H9 (cell line): ENCODE measurements at regions not wholly inside any gene's neighbourhood (a gene's known extent, or its start where the extent isn't known, plus 50 kb on each side); places are given as distances from the start of the nearest gene placed in this dataset.

ENCODE experiments used
- DNase-seq: peaks from one replicate; pipeline ENCODE4 v3.0.0-alpha.2; 2017
- H2AFZ ChIP-seq: one replicate; pipeline ENCODE4 v1.6.1; 2013; ENCODE audit warnings: mild to moderate bottlenecking, low read length, control low read depth, moderate library complexity
- H2AK5ac ChIP-seq: 2 replicates; pipeline ENCODE4 v1.6.1; 2013; ENCODE audit warnings: low read length, control low read depth, mixed read lengths; ENCODE audit not compliant: insufficient read length
- H2BK120ac ChIP-seq: one replicate; pipeline ENCODE4 v1.6.1; 2013; ENCODE audit warnings: low read depth, mild to moderate bottlenecking, low read length, control low read depth, inconsistent platforms; ENCODE audit not compliant: poor library complexity, severe bottlenecking
- H2BK12ac ChIP-seq: 2 replicates; pipeline ENCODE4 v1.6.1; 2013; ENCODE audit warnings: low read length, control low read depth, mixed read lengths, low read depth; ENCODE audit not compliant: insufficient read length
- H2BK15ac ChIP-seq: 2 replicates; pipeline ENCODE4 v1.6.1; 2013; ENCODE audit warnings: low read depth, low read length, control low read depth
- H2BK20ac ChIP-seq: one replicate; pipeline ENCODE4 v1.6.1; 2013; ENCODE audit warnings: low read depth, mild to moderate bottlenecking, low read length, control low read depth, inconsistent platforms; ENCODE audit not compliant: poor library complexity, severe bottlenecking
- H2BK5ac ChIP-seq: 2 replicates; pipeline ENCODE4 v1.6.1; 2013; ENCODE audit warnings: low read length, control low read depth, mixed read lengths; ENCODE audit not compliant: insufficient read length
- H3K14ac ChIP-seq: 2 replicates; pipeline ENCODE4 v1.6.1; 2013; ENCODE audit warnings: low read length, control low read depth; ENCODE audit not compliant: insufficient read depth
- H3K18ac ChIP-seq: 2 replicates; pipeline ENCODE4 v1.6.1; 2013; ENCODE audit warnings: low read depth, mild to moderate bottlenecking, mixed read lengths, low read length, control low read depth; ENCODE audit not compliant: insufficient read length
- H3K23ac ChIP-seq: 2 replicates; pipeline ENCODE4 v1.6.1; 2013; ENCODE audit warnings: low read length, control low read depth, mixed read lengths, low read depth; ENCODE audit not compliant: insufficient read length
- H3K23me2 ChIP-seq: 2 replicates; pipeline ENCODE4 v1.6.1; 2013; ENCODE audit warnings: low read depth, mild to moderate bottlenecking, mixed read lengths, low read length, control low read depth; ENCODE audit not compliant: insufficient read length, poor library complexity, severe bottlenecking
- H3K27ac ChIP-seq: 2 replicates; pipeline ENCODE4 v1.5.1; 2013; ENCODE audit warnings: low read length, control low read depth, mixed read lengths, low read depth; ENCODE audit not compliant: insufficient read length
- H3K27me3 ChIP-seq: 2 replicates; pipeline ENCODE4 v1.6.1; 2013; ENCODE audit warnings: low read length, control low read depth, inconsistent platforms; ENCODE audit not compliant: insufficient read depth
- H3K4ac ChIP-seq: 2 replicates; pipeline ENCODE4 v1.6.1; 2013; ENCODE audit warnings: low read depth, mild to moderate bottlenecking, control low read depth, inconsistent platforms, low read length, moderate library complexity
- H3K4me1 ChIP-seq: 2 replicates; pipeline ENCODE4 v1.6.1; 2013; ENCODE audit warnings: low read length, control low read depth, inconsistent platforms; ENCODE audit not compliant: insufficient read depth
- H3K4me2 ChIP-seq: 2 replicates; pipeline ENCODE4 v1.6.1; 2013; ENCODE audit warnings: low read length, control low read depth, mixed read lengths; ENCODE audit not compliant: insufficient read length, insufficient read depth
- H3K56ac ChIP-seq: 2 replicates; pipeline ENCODE4 v1.6.1; 2013; ENCODE audit warnings: low read depth, mild to moderate bottlenecking, mixed read lengths, low read length, control low read depth; ENCODE audit not compliant: insufficient read length
- H3K79me1 ChIP-seq: 2 replicates; pipeline ENCODE4 v1.6.1; 2013; ENCODE audit warnings: low read depth, mild to moderate bottlenecking, moderate library complexity, low read length, control low read depth, inconsistent platforms; ENCODE audit not compliant: insufficient read depth, poor library complexity, severe bottlenecking
- H3K79me2 ChIP-seq: 2 replicates; pipeline ENCODE4 v1.6.1; 2013; ENCODE audit warnings: low read length, control low read depth, inconsistent platforms; ENCODE audit not compliant: insufficient read depth
- H3K9ac ChIP-seq: 2 replicates; pipeline ENCODE4 v1.6.1; 2013; ENCODE audit warnings: low read length, control low read depth, mixed read lengths; ENCODE audit not compliant: insufficient read length; ENCODE audit errors: extremely low read depth
- H3K9me3 ChIP-seq: one replicate; pipeline ENCODE4 v1.6.1; 2013; ENCODE audit warnings: low read depth, low read length, inconsistent platforms; ENCODE audit not compliant: control insufficient read depth
- H3T11ph ChIP-seq: one replicate; pipeline ENCODE4 v1.6.1; 2013; ENCODE audit warnings: mild to moderate bottlenecking, low read length, control low read depth, inconsistent platforms
- H4K20me1 ChIP-seq: one replicate; pipeline ENCODE4 v1.6.1; 2013; ENCODE audit not compliant: control insufficient read depth, insufficient read length, insufficient read depth
- H4K5ac ChIP-seq: 2 replicates; pipeline ENCODE4 v1.6.1; 2013; ENCODE audit warnings: low read depth, mild to moderate bottlenecking, mixed read lengths, low read length, control low read depth; ENCODE audit not compliant: insufficient read length
- H4K8ac ChIP-seq: replicated peaks from 2 replicates; pipeline ENCODE4 v1.6.1; 2013; ENCODE audit warnings: low read length, control low read depth, mixed read lengths, low read depth; ENCODE audit not compliant: insufficient read length
- H4K91ac ChIP-seq: 2 replicates; pipeline ENCODE4 v1.6.1; 2013; ENCODE audit warnings: low read depth, mild to moderate bottlenecking, moderate library complexity, mixed read lengths, low read length, control low read depth; ENCODE audit not compliant: insufficient read length
- H3K27ac Mint-ChIP-seq, 3 experiments: 2 replicates in 2 of 3; 3 replicates in 1 of 3; pipeline ENCODE4 v1.8.0; 2020 to 2021; ENCODE audit warnings: mixed read lengths in 3 of 3, mild to moderate bottlenecking in 1 of 3, moderate library complexity in 1 of 3
- H3K27me3 Mint-ChIP-seq: 2 replicates; pipeline ENCODE4 v1.8.0; 2021; ENCODE audit warnings: low read depth, mild to moderate bottlenecking, moderate library complexity, mixed read lengths
- H3K36me3 Mint-ChIP-seq, 3 experiments: 2 replicates in 2 of 3; 3 replicates in 1 of 3; pipeline ENCODE4 v1.8.0; 2020 to 2021; ENCODE audit warnings: low read depth in 3 of 3, mixed read lengths in 3 of 3; ENCODE audit not compliant: insufficient read depth in 1 of 3
- H3K4me1 Mint-ChIP-seq, 2 experiments: 2 replicates each; pipeline ENCODE4 v1.8.0; 2020; ENCODE audit warnings: mixed read lengths in 2 of 2
- H3K4me3 Mint-ChIP-seq, 2 experiments: 2 replicates in 1 of 2; 3 replicates in 1 of 2; pipeline ENCODE4 v1.8.0; 2020 to 2021; ENCODE audit warnings: mild to moderate bottlenecking in 2 of 2, mixed read lengths in 2 of 2, moderate library complexity in 1 of 2
- H3K9me3 Mint-ChIP-seq, 2 experiments: 2 replicates in 1 of 2; 3 replicates in 1 of 2; pipeline ENCODE4 v1.8.0; 2020; ENCODE audit warnings: mild to moderate bottlenecking in 2 of 2, mixed read lengths in 2 of 2, moderate library complexity in 1 of 2
- CTCF ChIP-seq: fragments of 200-600 bp; sonication (generic); conservative IDR thresholded peaks from 3 replicates; pipeline ENCODE4 v1.8.0; 2021; ENCODE audit warnings: antibody characterized with exemption, mild to moderate bottlenecking
- WGBS: extraction: QIAGEN DNeasy Blood & Tissue Kit; methylation state at CpG from one replicate; pipeline ENCODE4 v1.1.7; 2013; ENCODE audit warnings: missing lambda C conversion rate, low lambda C conversion rate, mixed read lengths; ENCODE audit not compliant: insufficient read length; ENCODE audit errors: extremely low coverage; 5-methylcytosine and 5-hydroxymethylcytosine counted together

GRCh38 chr6:149153100-149153499 lies 164.4 kb upstream of the TAB2 start:
- H2AK5ac ChIP-seq, result no peak overlapping the region
- H3K56ac ChIP-seq, result no peak overlapping the region
- no peak overlapping the region for H2AFZ ChIP-seq
- no peak overlapping the region for H3K4me2 ChIP-seq
- no CpG with 5 or more reads among the region's 2 CpGs for WGBS
- no peaks in the 10 kb centered on the region for H4K20me1 ChIP-seq
- H3K14ac ChIP-seq, result no peak overlapping the region
- H3K36me3 Mint-ChIP-seq, result no peaks in the 10 kb centered on the region; a peak in 3 of 7 replicates
- no peak overlapping the region for H2BK20ac ChIP-seq
- H3K27me3 ChIP-seq, result no peaks in the 10 kb centered on the region
- no peak overlapping the region for H3K4ac ChIP-seq
- no peak overlapping the region for H3K4me3 Mint-ChIP-seq
- H3T11ph ChIP-seq, result no peak overlapping the region
- H3K27ac Mint-ChIP-seq, result no peak overlapping the region
- no peak overlapping the region for H2BK120ac ChIP-seq
- no peaks in the 10 kb centered on the region for H3K79me1 ChIP-seq
- H3K4me1 ChIP-seq, result peaks cover 2% of the 10 kb centered on the region; the same call in 1 of the 2 replicates
- DNase-seq, result no peak
- no peak overlapping the region for H2BK12ac ChIP-seq
- H3K9me3 ChIP-seq, result no peaks in the 10 kb centered on the region
- H4K5ac ChIP-seq, result no peak overlapping the region
- no peak overlapping the region for H3K9ac ChIP-seq
- H3K18ac ChIP-seq, result no peak overlapping the region
- H3K27ac ChIP-seq, result no peak overlapping the region
- no peak overlapping the region for H4K8ac ChIP-seq
- no peaks in the 10 kb centered on the region for H3K79me2 ChIP-seq
- no peak overlapping the region for H3K23ac ChIP-seq
- no peak overlapping the region for H2BK15ac ChIP-seq
- H3K9me3 Mint-ChIP-seq, result 0 out of 5 replicates have a peak, but pooled peaks cover 0 to 1% of the 10 kb centered on the region in 2 experiments
- H3K27me3 Mint-ChIP-seq, result no peaks in the 10 kb centered on the region; the same call in 1 of the 2 replicates
- H3K4me1 Mint-ChIP-seq, result peaks cover 9 to 11% of the 10 kb centered on the region in 2 experiments
- H4K91ac ChIP-seq, result no peak overlapping the region
- no peaks in the 10 kb centered on the region for H3K23me2 ChIP-seq
- H2BK5ac ChIP-seq, result no peak overlapping the region
- TF ChIP-seq CTCF, result no peak
